AG09319 (cell line): ENCODE measurements at regions not wholly inside any gene's neighbourhood (a gene's known extent, or its start where the extent isn't known, plus 50 kb on each side); places are given as distances from the start of the nearest gene placed in this dataset.

ENCODE experiments used
- DNase-seq: peaks from one replicate; pipeline ENCODE4 v3.0.0-alpha.2; 2010; ENCODE audit warnings: low read depth; ENCODE audit errors: extremely low read depth
- TF ChIP-seq, protein P1 (sequence below): IDR thresholded peaks from 2 replicates; pipeline ENCODE4 v1.5.1; 2011; ENCODE audit warnings: low read depth, mild to moderate bottlenecking, inconsistent platforms, low read length, moderate library complexity

- TF ChIP-seq, protein P1, sequence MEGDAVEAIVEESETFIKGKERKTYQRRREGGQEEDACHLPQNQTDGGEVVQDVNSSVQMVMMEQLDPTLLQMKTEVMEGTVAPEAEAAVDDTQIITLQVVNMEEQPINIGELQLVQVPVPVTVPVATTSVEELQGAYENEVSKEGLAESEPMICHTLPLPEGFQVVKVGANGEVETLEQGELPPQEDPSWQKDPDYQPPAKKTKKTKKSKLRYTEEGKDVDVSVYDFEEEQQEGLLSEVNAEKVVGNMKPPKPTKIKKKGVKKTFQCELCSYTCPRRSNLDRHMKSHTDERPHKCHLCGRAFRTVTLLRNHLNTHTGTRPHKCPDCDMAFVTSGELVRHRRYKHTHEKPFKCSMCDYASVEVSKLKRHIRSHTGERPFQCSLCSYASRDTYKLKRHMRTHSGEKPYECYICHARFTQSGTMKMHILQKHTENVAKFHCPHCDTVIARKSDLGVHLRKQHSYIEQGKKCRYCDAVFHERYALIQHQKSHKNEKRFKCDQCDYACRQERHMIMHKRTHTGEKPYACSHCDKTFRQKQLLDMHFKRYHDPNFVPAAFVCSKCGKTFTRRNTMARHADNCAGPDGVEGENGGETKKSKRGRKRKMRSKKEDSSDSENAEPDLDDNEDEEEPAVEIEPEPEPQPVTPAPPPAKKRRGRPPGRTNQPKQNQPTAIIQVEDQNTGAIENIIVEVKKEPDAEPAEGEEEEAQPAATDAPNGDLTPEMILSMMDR: no peak
- no peak for DNase-seq
These were observed 53.5 kb upstream of the ZNF516 start for GRCh38 chr18:76548541-76548940.

DNA sequence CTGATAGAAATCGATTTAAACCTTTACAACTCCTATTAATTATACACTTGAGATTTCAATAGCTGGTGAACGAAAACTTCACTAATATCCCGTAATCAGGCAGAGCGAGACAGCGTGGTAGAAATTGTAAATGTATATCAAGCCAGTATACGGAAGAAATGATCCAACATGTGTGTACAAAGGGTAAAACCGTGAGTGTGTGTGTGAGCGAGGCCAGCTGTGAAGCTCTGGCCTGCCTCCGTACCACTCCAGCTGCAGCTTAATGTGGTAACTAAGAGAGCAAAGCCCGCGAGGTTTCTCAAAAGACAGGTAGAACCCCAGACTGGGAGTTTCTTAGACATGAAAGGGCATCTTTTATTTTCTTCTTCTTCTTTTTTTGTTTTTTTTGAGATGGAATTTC is 52.3 kb upstream of the ZNF516 start:
- TF ChIP-seq, protein P1: no peak

DNA sequence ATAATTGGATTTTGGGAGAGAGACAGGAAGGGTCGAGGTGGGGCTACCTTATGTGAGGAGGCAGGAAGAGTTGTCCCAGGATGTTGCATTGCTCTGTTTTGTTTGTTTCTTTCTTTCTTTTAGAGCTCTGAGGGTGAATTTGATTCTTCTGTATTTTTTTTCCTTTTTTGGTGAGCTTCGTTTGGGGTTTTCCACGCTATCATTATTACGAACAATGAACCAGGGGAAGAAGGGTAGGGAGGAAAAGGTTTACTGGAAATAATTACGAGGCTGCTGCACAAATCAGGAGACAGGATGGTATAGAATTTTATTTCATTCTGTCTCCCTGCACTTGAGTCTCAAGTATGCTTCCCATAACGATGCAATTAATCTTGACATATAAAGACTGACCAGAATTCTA is 51.4 kb upstream of the ZNF516 start:
- TF ChIP-seq, protein P1: no peak

More for the DNA sequence above, 52.3 kb upstream of the ZNF516 start:
- DNase-seq: no peak

GRCh38 chr18:76546088-76546435 is 51.0 kb upstream of the ZNF516 start:
- TF ChIP-seq, protein P1: no peak
- DNase-seq: no peak

More for the DNA sequence above, 51.4 kb upstream of the ZNF516 start:
- no peak for DNase-seq

GRCh38 chr18:76545433-76546087 is 50.5 kb upstream of the ZNF516 start:
- DNase-seq: no peak
- TF ChIP-seq, protein P1: no peak

GRCh38 chr18:76544511-76545345 is 49.7 kb upstream of the ZNF516 start:
- TF ChIP-seq, protein P1: no peak
- DNase-seq: no peak
